ENCODE measurements at regions not wholly inside any gene's neighbourhood (a gene's known extent, or its start where the extent isn't known, plus 50 kb on each side); places are given as distances from the start of the nearest gene placed in this dataset.

- no peak for ATAC-seq (ENCODE audit: insufficient number of reproducible peaks, low FRiP score, low read depth)
- no peak for DNase-seq (ENCODE audit: low spot score)
- no peaks in the 10 kb centered on the region for H3K36me3 ChIP-seq
- no peak for TF ChIP-seq CTCF (IDR thresholded peaks at IDR 0.05)
- no peak overlapping the region for H3K4me3 ChIP-seq
- H3K27me3 ChIP-seq (replicated peaks; ENCODE audit: insufficient read depth) = no peaks in the 10 kb centered on the region
- no peak overlapping the region for H3K27ac ChIP-seq
- no peaks in the 10 kb centered on the region for H3K9me3 ChIP-seq
- H3K4me1 ChIP-seq (ENCODE audit: control insufficient read depth in 1 of 2, low read depth in 2 of 2) = no peaks in the 10 kb centered on the region
These were observed 282.4 kb upstream of the EEF2KMT start for GRCh38 chr16:5379954-5380353.

GRCh38 chr16:5378531-5378930 is 280.9 kb upstream of the EEF2KMT start:
- TF ChIP-seq CTCF (IDR thresholded peaks at IDR 0.05) = no peak
- Histone ChIP-seq H3K9me3 (no peaks in the 10 kb centered on the region), H3K27me3 (replicated peaks; ENCODE audit: insufficient read depth) (no peaks in the 10 kb centered on the region), H3K27ac (no peak overlapping the region), H3K4me3 (no peak overlapping the region), H3K36me3 (no peaks in the 10 kb centered on the region), H3K4me1 (ENCODE audit: control insufficient read depth in 1 of 2, low read depth in 2 of 2) (no peaks in the 10 kb centered on the region)
- ATAC-seq (ENCODE audit: insufficient number of reproducible peaks, low FRiP score, low read depth) (no peak), DNase-seq (ENCODE audit: low spot score) (no peak)

GRCh38 chr16:5377280-5377898 is 279.8 kb upstream of the EEF2KMT start:
- no peak for TF ChIP-seq CTCF (IDR thresholded peaks at IDR 0.05)
- no peak for DNase-seq (ENCODE audit: low spot score)

GRCh38 chr16:5374184-5374583 is 276.6 kb upstream of the EEF2KMT start:
- H3K9me3 ChIP-seq = no peaks in the 10 kb centered on the region
- TF ChIP-seq CTCF (IDR thresholded peaks at IDR 0.05) = no peak
- DNase-seq (ENCODE audit: low spot score) (no peak), ATAC-seq (ENCODE audit: insufficient number of reproducible peaks, low FRiP score, low read depth) (no peak)
- no peak overlapping the region for H3K27ac ChIP-seq
- no peaks in the 10 kb centered on the region for H3K4me1 ChIP-seq (ENCODE audit: control insufficient read depth in 1 of 2, low read depth in 2 of 2)
- H3K36me3 ChIP-seq = no peaks in the 10 kb centered on the region
- no peak overlapping the region for H3K4me3 ChIP-seq
- no peaks in the 10 kb centered on the region for H3K27me3 ChIP-seq (replicated peaks; ENCODE audit: insufficient read depth)

More at GRCh38 chr16:5377280-5377898, 279.8 kb upstream of the EEF2KMT start:
- no peaks in the 10 kb centered on the region for H3K4me1 ChIP-seq (ENCODE audit: control insufficient read depth in 1 of 2, low read depth in 2 of 2)
- no peaks in the 10 kb centered on the region for H3K36me3 ChIP-seq
- no peaks in the 10 kb centered on the region for H3K9me3 ChIP-seq
- H3K27ac ChIP-seq = no peak overlapping the region
- no peak overlapping the region for H3K4me3 ChIP-seq
- no peak for ATAC-seq (ENCODE audit: insufficient number of reproducible peaks, low FRiP score, low read depth)
- H3K27me3 ChIP-seq (replicated peaks; ENCODE audit: insufficient read depth) = no peaks in the 10 kb centered on the region

GRCh38 chr16:5367951-5368350 is 270.4 kb upstream of the EEF2KMT start:
- Histone ChIP-seq H3K9me3 (no peaks in the 10 kb centered on the region), H3K4me3 (no peak overlapping the region), H3K36me3 (no peaks in the 10 kb centered on the region), H3K4me1 (ENCODE audit: control insufficient read depth in 1 of 2, low read depth in 2 of 2) (no peaks in the 10 kb centered on the region), H3K27ac (no peak overlapping the region), H3K27me3 (replicated peaks; ENCODE audit: insufficient read depth) (no peaks in the 10 kb centered on the region)
- ATAC-seq (ENCODE audit: insufficient number of reproducible peaks, low FRiP score, low read depth) (no peak), DNase-seq (ENCODE audit: low spot score) (no peak)
- TF ChIP-seq CTCF (IDR thresholded peaks at IDR 0.05) = no peak

Measured in thoracic aorta (tissue), 2 donors.